CD14-positive monocyte (primary cell): ENCODE measurements at regions not wholly inside any gene's neighbourhood (a gene's known extent, or its start where the extent isn't known, plus 50 kb on each side); places are given as distances from the start of the nearest gene placed in this dataset.

Experiments used
- DNase-seq, 3 donors: peaks; one replicate each; pipeline ENCODE4 v3.0.0-alpha.2; 2011 to 2022
- H2AFZ ChIP-seq: 2 replicates; pipeline ENCODE4 v1.6.0; 2012; ENCODE audit warnings: mild to moderate bottlenecking, low read depth, low read length, inconsistent platforms; ENCODE audit not compliant: insufficient read depth, poor library complexity, severe bottlenecking
- H3K27ac ChIP-seq, 2 donors: 1 replicate in 1 of 2; 2 replicates in 1 of 2; pipeline ENCODE4 v1.5.1; 2012 to 2013; ENCODE audit warnings: low read length in 2 of 2, control low read depth in 1 of 2, inconsistent platforms in 1 of 2, low read depth in 1 of 2, mild to moderate bottlenecking in 1 of 2
- H3K27me3 ChIP-seq, 2 donors: one replicate each; pipeline versions ENCODE4 v1.6.0 to v1.6.1; 2011 to 2013; ENCODE audit warnings: low read length in 2 of 2; ENCODE audit not compliant: control insufficient read depth in 2 of 2, insufficient read depth in 2 of 2
- H3K36me3 ChIP-seq, 2 donors: replicated peaks in 1 of 2; 1 replicate in 1 of 2; 2 replicates in 1 of 2; pipeline versions ENCODE4 v1.5.1 to v1.6.1; 2012 to 2013; ENCODE audit warnings: low read length in 2 of 2, control low read depth in 1 of 2, inconsistent platforms in 1 of 2, mild to moderate bottlenecking in 1 of 2; ENCODE audit not compliant: insufficient read depth in 2 of 2, control insufficient read depth in 1 of 2
- H3K4me1 ChIP-seq, 2 donors: 1 replicate in 1 of 2; 2 replicates in 1 of 2; pipeline versions ENCODE4 v1.5.1 to v1.6.1; 2012 to 2013; ENCODE audit warnings: low read length in 2 of 2, control low read depth in 1 of 2, inconsistent platforms in 1 of 2, mild to moderate bottlenecking in 1 of 2, moderate library complexity in 1 of 2; ENCODE audit not compliant: insufficient read depth in 2 of 2, control insufficient read depth in 1 of 2
- H3K4me2 ChIP-seq: replicated peaks from 2 replicates; pipeline ENCODE3; 2012; ENCODE audit warnings: low read length, moderate library complexity, mild to moderate bottlenecking; ENCODE audit not compliant: poor library complexity, severe bottlenecking; ENCODE audit errors: extremely low read depth
- H3K4me3 ChIP-seq, 3 experiments: fragments of 200-600 bp in 1 of 3; sonication (generic) in 1 of 3; replicated peaks in 1 of 3; 1 replicate in 2 of 3; 2 replicates in 1 of 3; pipeline ENCODE4 v1.5.1; 2011 to 2013; ENCODE audit warnings: low read length in 3 of 3, mild to moderate bottlenecking in 3 of 3, control low read depth in 2 of 3, low read depth in 2 of 3, inconsistent platforms in 1 of 3, moderate library complexity in 1 of 3
- H3K79me2 ChIP-seq: 2 replicates; pipeline ENCODE4 v1.6.0; 2012; ENCODE audit warnings: mild to moderate bottlenecking, control low read depth, inconsistent platforms, low read length, moderate library complexity; ENCODE audit not compliant: insufficient read depth
- H3K9ac ChIP-seq: 2 replicates; pipeline ENCODE4 v1.6.0; 2017; ENCODE audit warnings: low read length, mild to moderate bottlenecking; ENCODE audit not compliant: insufficient read depth, poor library complexity, severe bottlenecking
- H3K9me3 ChIP-seq, 2 donors: replicated peaks in 1 of 2; 1 replicate in 1 of 2; 2 replicates in 1 of 2; pipeline versions ENCODE4 v1.5.1 to v1.6.1; 2012 to 2013; ENCODE audit warnings: low read length in 2 of 2, control low read depth in 1 of 2; ENCODE audit not compliant: control insufficient read depth in 1 of 2, insufficient read depth in 1 of 2
- H4K20me1 ChIP-seq: 2 replicates; pipeline ENCODE4 v1.6.0; 2012; ENCODE audit warnings: mild to moderate bottlenecking, low read length, control low read depth, moderate library complexity; ENCODE audit not compliant: insufficient read depth
- H3K27ac Mint-ChIP-seq, 7 donors: one replicate each; pipeline ENCODE4 v1.8.0; 2020; ENCODE audit warnings: mild to moderate bottlenecking in 7 of 7, mixed read lengths in 7 of 7, moderate library complexity in 6 of 7, inconsistent platforms in 2 of 7
- H3K27me3 Mint-ChIP-seq, 3 donors: one replicate each; pipeline ENCODE4 v1.8.0; 2021 to 2022; ENCODE audit warnings: low read depth in 3 of 3, mild to moderate bottlenecking in 3 of 3, mixed read lengths in 3 of 3, moderate library complexity in 3 of 3, inconsistent platforms in 1 of 3
- H3K36me3 Mint-ChIP-seq, 2 donors: one replicate each; pipeline ENCODE4 v1.8.0; 2020; ENCODE audit warnings: mixed read lengths in 2 of 2, inconsistent platforms in 1 of 2, mild to moderate bottlenecking in 1 of 2
- H3K4me1 Mint-ChIP-seq: one replicate; pipeline ENCODE4 v1.8.0; 2020; ENCODE audit warnings: mild to moderate bottlenecking, mixed read lengths
- H3K4me3 Mint-ChIP-seq, 2 donors: one replicate each; pipeline ENCODE4 v1.8.0; 2020; ENCODE audit warnings: mild to moderate bottlenecking in 2 of 2, mixed read lengths in 2 of 2, moderate library complexity in 1 of 2
- H3K9me3 Mint-ChIP-seq, 7 donors: one replicate each; pipeline ENCODE4 v1.8.0; 2020 to 2022; ENCODE audit warnings: mixed read lengths in 7 of 7, mild to moderate bottlenecking in 6 of 7, moderate library complexity in 6 of 7, inconsistent platforms in 2 of 7
- WGBS: methylation state at CpG from one replicate; pipeline ENCODE4 v1.1.5; 2013; ENCODE audit warnings: missing lambda C conversion rate; ENCODE audit not compliant: insufficient coverage; 5-methylcytosine and 5-hydroxymethylcytosine counted together
- intact Hi-C, 2 donors: fragments of 100-400 bp; cut with micrococcal nuclease; formaldehyde crosslinking; loops; one replicate each; pipeline versions ENCODE4 v1.15.0 to v1.15.1; 2023
- TF ChIP-seq, protein P1 (sequence below): fragments of 200-600 bp; IDR thresholded peaks from one replicate; pipeline ENCODE4 v1.8.0; 2022; ENCODE audit warnings: antibody characterized with exemption, mild to moderate bottlenecking

DNA sequence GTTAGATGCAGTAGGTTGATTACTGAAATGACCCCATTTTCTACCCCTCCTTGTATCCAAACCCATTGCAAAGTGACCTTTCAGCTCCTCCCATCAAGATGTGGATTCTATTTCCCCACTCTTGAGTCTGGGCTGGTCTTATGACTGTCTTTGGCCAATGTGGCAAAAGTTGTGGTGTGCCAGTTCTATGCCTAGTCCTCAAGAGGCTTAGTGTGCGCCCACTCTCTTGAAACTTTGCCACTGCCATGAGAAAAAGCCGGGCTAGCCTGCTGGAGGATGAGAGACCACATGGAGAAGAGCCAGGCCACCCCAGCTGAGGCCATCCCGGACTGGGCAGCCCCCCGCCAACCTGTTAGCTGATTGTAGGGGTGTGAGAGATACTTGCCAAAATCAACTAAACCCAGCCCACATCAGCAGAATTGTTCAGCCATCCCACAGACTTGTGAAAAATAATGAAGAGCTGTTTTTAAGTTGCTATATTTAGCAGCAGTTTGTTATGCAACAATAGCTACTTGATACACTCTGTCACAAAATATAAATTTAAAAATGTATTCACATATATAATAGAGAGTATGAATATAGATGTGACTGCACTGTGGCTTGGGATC lies 131.0 kb upstream of the PALS2 start:
- Histone ChIP-seq H3K9me3 (peaks cover 0 to 3% of the 10 kb centered on the region in 2 donors), H2AFZ (peak overlapping the region; percentile 37), H3K4me2 (peak overlapping the region; percentile 29), H3K4me1 (peaks cover 21 to 28% of the 10 kb centered on the region in 2 donors), H4K20me1 (no peaks in the 10 kb centered on the region), H3K9ac (no peak overlapping the region), H3K27ac (peak overlapping the region in 1 of 2 donors; percentile 8), H3K36me3 (no peaks in the 10 kb centered on the region), H3K4me3 (peak overlapping the region in 1 of 3 experiments; percentile 18), H3K79me2 (no peaks in the 10 kb centered on the region), H3K27me3 (no peaks in the 10 kb centered on the region)
- peaks cover 28% of the 10 kb centered on the region for H3K4me1 Mint-ChIP-seq
- H3K27me3 Mint-ChIP-seq = peaks cover 0 to 4% (median under 1%) of the 10 kb centered on the region in 3 donors
- TF ChIP-seq, protein P1, sequence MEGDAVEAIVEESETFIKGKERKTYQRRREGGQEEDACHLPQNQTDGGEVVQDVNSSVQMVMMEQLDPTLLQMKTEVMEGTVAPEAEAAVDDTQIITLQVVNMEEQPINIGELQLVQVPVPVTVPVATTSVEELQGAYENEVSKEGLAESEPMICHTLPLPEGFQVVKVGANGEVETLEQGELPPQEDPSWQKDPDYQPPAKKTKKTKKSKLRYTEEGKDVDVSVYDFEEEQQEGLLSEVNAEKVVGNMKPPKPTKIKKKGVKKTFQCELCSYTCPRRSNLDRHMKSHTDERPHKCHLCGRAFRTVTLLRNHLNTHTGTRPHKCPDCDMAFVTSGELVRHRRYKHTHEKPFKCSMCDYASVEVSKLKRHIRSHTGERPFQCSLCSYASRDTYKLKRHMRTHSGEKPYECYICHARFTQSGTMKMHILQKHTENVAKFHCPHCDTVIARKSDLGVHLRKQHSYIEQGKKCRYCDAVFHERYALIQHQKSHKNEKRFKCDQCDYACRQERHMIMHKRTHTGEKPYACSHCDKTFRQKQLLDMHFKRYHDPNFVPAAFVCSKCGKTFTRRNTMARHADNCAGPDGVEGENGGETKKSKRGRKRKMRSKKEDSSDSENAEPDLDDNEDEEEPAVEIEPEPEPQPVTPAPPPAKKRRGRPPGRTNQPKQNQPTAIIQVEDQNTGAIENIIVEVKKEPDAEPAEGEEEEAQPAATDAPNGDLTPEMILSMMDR = no peak
- intact Hi-C loops = no loop called here
- no peak for DNase-seq
- no peaks in the 10 kb centered on the region for H3K36me3 Mint-ChIP-seq
- H3K9me3 Mint-ChIP-seq = peaks cover 0 to 10% (median 0%) of the 10 kb centered on the region in 7 donors
- no peak overlapping the region for H3K4me3 Mint-ChIP-seq
- peak overlapping the region in 2 of 7 donors; percentile 21 to 23 for H3K27ac Mint-ChIP-seq
- 83% methylated on average over 2 of the region's 4 CpGs for WGBS

DNA sequence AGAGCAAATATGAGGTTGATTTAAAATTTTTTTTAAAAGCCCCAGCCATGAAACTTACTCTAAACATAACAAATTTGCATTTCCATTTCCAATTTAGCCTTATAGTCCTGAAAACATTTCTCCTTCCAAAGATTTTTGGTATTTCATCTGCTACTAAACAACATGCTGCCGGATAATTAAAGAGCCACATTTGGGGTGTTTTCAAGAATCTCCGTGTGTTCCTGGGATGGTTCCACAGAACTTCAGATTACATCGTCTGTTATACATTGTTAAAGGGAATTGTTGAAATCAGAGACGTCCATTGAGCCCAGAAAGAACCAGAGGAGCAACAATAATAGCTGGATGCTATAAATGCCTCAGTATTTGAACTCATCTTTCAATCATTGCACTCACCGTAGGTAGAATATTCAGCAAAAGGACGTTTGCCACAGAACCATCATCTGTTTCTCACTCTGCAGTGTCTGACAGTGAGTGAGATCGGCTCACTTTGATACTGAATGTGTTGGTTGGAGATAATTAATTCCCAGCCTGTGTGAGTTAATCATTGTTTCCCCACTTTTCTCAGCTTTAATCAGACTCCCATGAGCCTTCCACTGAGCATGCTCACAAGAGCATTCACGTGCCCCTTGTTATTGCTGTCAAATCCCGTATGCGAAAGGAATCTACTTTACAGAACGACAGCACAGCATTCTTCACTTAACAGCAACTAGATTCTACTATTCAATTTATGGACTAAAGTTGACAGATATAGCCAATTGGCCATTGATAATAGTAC lies 128.4 kb upstream of the PALS2 start:
- Histone ChIP-seq H3K9me3 (no peaks in the 10 kb centered on the region), H3K79me2 (no peaks in the 10 kb centered on the region), H3K36me3 (no peaks in the 10 kb centered on the region), H3K4me3 (no peak overlapping the region), H3K4me2 (no peak overlapping the region), H3K27ac (no peak overlapping the region), H3K27me3 (no peaks in the 10 kb centered on the region), H3K9ac (no peak overlapping the region), H3K4me1 (peaks cover 21 to 28% of the 10 kb centered on the region in 2 donors), H2AFZ (no peak overlapping the region), H4K20me1 (no peaks in the 10 kb centered on the region)
- TF ChIP-seq, protein P1 = no peak
- intact Hi-C loops = no loop called here
- peaks cover 28% of the 10 kb centered on the region for H3K4me1 Mint-ChIP-seq
- no peak overlapping the region for H3K4me3 Mint-ChIP-seq
- peaks cover 0 to 2% (median 1%) of the 10 kb centered on the region in 3 donors for H3K27me3 Mint-ChIP-seq
- DNase-seq = no peak
- H3K27ac Mint-ChIP-seq = no peak overlapping the region
- peaks cover 0 to 9% (median 0%) of the 10 kb centered on the region in 7 donors for H3K9me3 Mint-ChIP-seq
- no peaks in the 10 kb centered on the region for H3K36me3 Mint-ChIP-seq
- WGBS = 100% methylated on average over 1 of the region's 11 CpGs
